ENCODE measurements at regions not wholly inside any gene's neighbourhood (a gene's known extent, or its start where the extent isn't known, plus 50 kb on each side); places are given as distances from the start of the nearest gene placed in this dataset.

GRCh38 chr3:40705663-40706062 is 180.9 kb downstream of the ZNF621 start:
- no peak for DNase-seq

- DNase-seq = no peak
These were observed 188.5 kb downstream of the ZNF621 start for GRCh38 chr3:40713306-40713705.

- DNase-seq = no peak
These were observed 189.0 kb downstream of the ZNF621 start for GRCh38 chr3:40713795-40714194.

- no peak for DNase-seq
These were observed 190.1 kb downstream of the ZNF621 start for GRCh38 chr3:40714771-40715345.

- DNase-seq = no peak
These were observed 190.8 kb downstream of the ZNF621 start for GRCh38 chr3:40715551-40715950.

GRCh38 chr3:40717471-40717870 is 192.7 kb downstream of the ZNF621 start:
- DNase-seq = no peak

GRCh38 chr3:40718209-40718608 is 193.4 kb downstream of the ZNF621 start:
- DNase-seq = no peak

GRCh38 chr3:40718681-40719080 is 193.9 kb downstream of the ZNF621 start:
- DNase-seq = peak; percentile 58

GRCh38 chr3:40719660-40720287 is 195.0 kb downstream of the ZNF621 start:
- peak; percentile 23 for DNase-seq

GRCh38 chr3:40720341-40720740 is 195.6 kb downstream of the ZNF621 start:
- DNase-seq = no peak

- no peak for DNase-seq
These were observed 196.1 kb downstream of the ZNF621 start for GRCh38 chr3:40720863-40721262.

- no peak for DNase-seq
These were observed 198.4 kb downstream of the ZNF621 start for GRCh38 chr3:40723083-40723660.

- no peak for DNase-seq
These were observed 200.3 kb downstream of the ZNF621 start for GRCh38 chr3:40725031-40725430.

GRCh38 chr3:40731445-40731844 is 206.7 kb downstream of the ZNF621 start:
- DNase-seq = no peak

GRCh38 chr3:40736943-40737342 is 212.2 kb downstream of the ZNF621 start:
- no peak for DNase-seq

- no peak for DNase-seq
These were observed 212.6 kb downstream of the ZNF621 start for GRCh38 chr3:40737343-40737742.

- DNase-seq = no peak
These were observed 215.2 kb downstream of the ZNF621 start for GRCh38 chr3:40739971-40740370.

- no peak for DNase-seq
These were observed 217.0 kb downstream of the ZNF621 start for GRCh38 chr3:40741729-40742128.

- DNase-seq = no peak
These were observed 220.8 kb downstream of the ZNF621 start for GRCh38 chr3:40745381-40746106.

GRCh38 chr3:40751666-40752065 is 226.9 kb downstream of the ZNF621 start:
- no peak for DNase-seq

GRCh38 chr3:40752492-40752891 is 227.7 kb downstream of the ZNF621 start:
- DNase-seq = no peak

- no peak for DNase-seq
These were observed 228.6 kb downstream of the ZNF621 start for GRCh38 chr3:40753291-40753770.

- DNase-seq = no peak
These were observed 229.2 kb downstream of the ZNF621 start for GRCh38 chr3:40753951-40754350.

- DNase-seq = no peak
These were observed 230.2 kb downstream of the ZNF621 start for GRCh38 chr3:40754994-40755393.

All from hematopoietic multipotent progenitor cell treated with erythropoietin and hydrocortisone succinate and interleukin-3 and kit ligand, for 6 days (in vitro differentiated cells).